SKM-1 treated with dmso at 0.1 percent for 144 hours (cell line): ENCODE measurements at regions not wholly inside any gene's neighbourhood (a gene's known extent, or its start where the extent isn't known, plus 50 kb on each side); places are given as distances from the start of the nearest gene placed in this dataset.
"Not testable (repeated sequence)": the region's sequence is repeated elsewhere in the genome, so short reads cannot be mapped to it uniquely, and the experiment has no call there.

Experiments
- DNase-seq: peaks from one replicate; lab custom pipeline; 2025; ENCODE audit not compliant: unreplicated experiment; lab: John Stamatoyannopoulos, UW

DNA sequence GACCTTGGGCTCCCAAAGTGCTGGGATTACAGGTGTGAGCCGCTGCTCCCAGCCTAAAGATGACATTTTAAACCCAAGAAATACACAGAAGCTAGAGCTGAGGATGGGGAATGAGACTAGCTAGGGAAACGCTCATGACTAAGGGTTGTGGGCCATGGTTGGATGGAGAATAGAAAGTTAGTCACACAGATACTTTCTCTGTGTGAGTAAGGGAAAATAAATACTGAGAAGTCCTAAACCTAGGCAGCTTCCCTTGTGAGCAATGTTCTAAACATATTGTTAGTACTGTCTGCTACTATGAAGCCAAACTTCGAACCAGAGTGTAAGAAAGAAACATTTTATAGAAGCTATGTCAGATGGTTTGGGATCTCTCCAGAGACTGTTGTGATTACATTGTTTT, 304.8 kb upstream of the STAC start:
- no peak for DNase-seq

DNA sequence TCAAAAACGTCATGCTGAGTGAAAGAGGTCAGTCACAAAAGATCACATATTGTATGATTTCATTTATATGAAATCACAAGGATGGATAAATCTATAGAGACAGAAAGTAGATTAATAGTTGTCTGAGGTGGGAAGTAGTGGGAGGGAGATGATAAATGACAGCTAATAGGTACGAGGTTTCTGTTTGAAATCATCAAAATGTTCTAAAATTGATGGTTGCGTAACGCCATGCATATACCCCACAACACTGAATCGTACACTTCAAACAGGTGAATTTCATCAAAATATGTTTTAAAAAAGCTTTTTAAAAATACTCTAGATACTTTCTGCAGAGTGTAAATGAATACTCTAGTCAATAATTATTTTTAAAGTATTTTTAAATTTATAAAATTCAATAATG, 303.0 kb upstream of the STAC start:
- DNase-seq = no peak

DNA sequence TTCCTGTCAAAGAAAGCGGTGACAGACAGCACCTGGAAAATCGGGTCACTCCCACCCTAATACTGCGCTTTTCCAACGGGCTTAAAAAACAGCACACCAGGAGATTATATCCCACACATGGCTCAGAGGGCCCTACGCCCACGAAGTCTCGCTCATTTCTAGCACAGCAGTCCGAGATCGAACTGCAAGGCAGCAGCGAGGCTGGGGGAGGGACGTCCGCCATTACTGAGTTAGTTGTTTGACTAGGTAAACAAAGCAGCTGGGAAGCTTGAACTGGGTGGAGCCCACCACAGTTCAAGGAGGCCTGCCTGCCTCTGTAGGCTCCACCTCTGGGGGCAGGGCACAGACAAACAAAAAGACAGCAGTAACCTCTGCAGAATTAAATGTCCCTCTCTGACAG, 297.3 kb upstream of the STAC start:
- DNase-seq = not testable (repeated sequence)

DNA sequence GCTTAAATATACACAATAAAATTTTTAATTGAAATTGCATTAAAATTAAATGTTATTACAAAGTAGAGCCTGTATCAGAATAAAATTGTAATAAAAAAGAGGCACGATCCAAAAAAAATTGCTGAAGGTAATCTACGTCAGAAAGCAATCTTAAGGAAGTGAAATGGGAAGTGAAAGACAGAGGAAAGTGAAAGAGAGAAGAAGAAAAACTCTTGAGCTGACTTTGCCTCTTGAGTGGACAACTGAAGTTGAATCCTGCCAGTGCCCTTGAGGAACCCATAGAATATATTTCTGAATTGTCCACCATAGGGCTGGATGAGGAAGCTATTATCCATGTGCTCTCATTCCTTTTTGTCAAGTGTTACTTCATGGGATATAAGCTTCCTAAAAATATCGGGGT, 285.1 kb upstream of the STAC start:
- DNase-seq = peak; percentile 3

DNA sequence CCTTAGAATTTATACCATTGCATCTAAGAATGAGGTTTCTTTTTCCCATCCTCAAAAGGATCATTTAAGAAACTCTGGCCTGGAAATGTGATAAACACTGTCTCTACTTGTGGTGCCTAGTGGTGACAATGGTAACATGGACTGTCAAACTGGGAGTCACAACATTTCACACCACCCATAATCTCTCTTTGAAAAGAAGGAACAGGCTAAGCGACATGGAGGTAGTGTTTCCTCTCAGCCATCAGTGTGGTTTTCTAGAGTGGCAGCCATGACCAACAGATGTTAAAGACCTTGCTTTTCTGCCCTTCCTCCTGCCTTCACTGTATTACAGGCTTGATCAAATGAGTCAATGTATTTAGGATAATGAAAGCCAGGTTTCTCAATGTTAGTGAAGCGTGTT, 283.1 kb upstream of the STAC start:
- DNase-seq = no peak

DNA sequence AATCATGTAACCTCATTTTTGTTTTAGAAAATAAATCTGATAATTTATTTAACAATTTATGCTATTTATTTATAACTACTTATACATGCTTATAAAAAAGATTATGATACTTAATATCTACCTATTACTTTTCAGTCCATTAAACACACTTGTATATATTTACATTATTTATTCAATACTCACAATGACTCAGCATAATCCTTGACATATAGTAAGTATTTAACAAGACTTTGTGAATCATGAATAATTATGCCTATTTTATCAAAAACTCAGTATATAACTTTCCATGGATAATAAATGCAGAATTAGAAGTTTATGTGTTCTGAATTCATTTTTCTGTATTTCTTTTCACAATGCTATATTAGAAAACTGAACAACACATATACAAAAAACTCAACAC, 266.0 kb upstream of the STAC start:
- DNase-seq = no peak

DNA sequence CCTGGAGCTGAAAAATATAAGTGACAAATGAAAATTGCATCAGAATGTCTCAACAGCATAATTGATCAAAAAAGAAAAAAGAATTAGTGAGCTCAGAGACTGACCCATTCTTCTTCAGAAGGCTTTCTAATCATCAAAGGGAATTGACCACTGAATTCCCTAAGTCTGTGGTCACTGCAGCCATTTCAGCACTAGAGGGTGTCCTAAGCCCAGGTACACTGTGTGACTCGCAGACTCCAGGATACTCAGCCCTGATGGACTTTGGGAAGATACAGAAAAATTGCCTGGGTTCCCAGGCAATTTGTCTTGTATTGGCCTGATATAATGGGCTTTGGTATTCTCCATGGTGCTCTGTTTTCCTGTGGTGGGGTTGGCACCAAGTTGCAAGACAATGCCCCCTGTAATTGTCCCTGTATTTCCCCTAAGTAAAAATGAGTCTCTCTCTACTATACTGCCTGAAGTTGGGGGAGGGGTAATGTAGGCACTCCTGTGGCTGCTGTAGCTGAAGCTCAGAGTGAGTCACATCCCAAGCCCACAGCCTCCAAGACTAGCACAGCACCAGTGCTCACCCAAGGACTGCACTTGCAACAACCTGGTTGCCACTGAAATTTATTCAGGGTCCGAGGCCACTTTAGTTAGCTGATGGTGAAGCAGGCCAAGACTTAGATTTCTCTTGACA, 256.0 kb upstream of the STAC start:
- no peak for DNase-seq

DNA sequence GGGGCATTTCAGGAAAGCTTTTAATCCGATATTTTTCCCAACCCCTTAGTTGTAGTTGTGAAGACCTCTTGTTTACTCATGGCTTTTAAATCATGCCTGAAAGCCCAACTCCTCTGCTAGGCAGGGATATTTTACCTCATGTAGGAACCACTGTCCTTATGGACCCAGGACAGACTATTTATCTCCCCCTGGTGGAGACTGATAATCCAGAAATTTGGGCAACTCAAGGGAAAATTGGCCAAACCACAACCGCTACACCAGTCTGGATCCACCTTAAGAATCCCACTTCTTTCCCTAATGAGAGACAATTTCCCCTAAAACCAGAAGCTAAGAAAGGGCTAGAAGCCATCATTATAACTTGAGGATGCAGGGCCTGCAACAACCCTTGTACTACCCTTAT, 248.1 kb upstream of the STAC start:
- no peak for DNase-seq

DNA sequence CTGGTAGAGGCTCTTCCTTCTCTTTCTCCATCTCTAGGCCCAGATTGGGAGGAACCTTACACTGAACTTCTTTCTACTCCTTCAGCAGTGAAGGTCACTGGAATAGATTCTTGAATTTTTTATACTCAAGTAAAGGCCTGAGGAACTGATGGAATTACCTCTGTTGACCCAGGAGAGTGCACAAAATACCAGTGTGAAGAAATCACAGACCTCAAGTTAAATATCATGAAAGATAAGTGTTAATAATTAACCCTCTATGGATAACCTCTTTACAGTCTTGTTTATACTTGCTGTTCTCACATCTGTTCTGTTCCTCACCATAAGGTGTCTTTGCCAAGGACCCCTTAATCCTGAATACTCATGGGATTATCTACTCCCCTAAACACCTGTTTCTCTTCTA, 244.4 kb upstream of the STAC start:
- no peak for DNase-seq

DNA sequence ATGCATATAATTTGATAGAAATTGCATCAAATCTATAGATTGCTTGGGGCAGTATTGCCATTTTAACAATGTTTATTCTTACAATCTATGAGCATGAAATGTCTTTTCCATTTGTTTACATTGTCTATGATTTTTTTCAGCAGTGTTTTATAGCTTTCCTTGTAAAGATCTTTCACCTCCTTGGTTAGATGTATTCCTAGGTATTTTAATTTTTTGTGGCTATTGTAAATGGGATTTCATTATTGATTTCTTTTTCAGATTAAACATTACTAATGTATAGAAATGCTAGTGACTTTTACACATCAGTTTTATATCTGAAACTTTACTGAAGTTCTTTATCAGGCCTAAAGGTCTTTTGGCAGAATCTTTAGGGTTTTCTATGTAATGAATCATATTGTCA, 237.6 kb upstream of the STAC start:
- DNase-seq = no peak

DNA sequence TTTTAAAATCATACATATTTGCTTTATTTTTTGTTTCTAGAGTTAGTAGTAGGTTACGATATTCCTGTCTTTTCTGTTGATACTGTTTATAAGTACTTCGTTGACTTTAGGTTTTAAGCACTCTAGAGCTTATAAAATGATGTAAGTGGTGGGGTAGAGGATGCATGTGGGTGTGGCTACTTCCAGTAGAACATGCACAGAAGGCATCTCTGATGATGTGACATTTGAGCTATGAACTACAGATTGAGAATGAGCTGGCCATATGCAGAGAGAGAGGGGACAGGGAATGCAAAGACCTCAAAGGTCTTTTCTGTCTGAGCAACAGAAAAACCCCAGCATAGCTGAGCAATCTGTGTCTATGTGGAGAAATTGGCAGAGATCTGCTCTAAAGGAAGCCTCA, 233.9 kb upstream of the STAC start:
- DNase-seq = no peak

DNA sequence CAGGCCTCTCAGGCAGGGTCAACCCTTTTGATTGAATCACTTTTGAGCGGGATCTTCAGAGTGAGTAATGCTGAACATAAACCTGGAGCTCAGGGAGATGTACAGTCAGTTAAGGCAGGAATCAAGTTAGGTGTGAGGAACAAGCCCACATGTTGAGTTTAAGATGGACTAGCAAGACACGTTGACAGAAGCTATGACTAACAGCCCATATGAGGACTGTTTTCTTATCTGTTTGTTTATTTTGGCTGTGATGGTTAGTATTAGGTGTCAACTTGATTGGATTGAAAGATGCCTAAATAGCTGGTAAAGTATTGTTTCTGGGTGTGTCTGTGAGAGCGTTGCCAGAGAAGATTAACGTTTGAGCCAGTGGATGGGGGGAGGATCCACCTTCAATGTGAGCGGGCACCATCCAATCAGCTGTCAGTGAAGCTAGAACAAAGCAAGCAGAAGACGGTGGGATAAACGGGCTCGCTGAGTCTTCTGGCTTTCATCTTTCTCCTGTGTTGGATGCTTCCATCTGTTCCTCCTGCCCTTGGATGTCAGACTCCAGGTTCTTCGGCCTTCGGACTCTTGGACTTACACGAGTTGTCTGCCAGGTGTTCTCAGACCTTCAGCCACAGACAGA, 232.3 kb upstream of the STAC start:
- DNase-seq = no peak

DNA sequence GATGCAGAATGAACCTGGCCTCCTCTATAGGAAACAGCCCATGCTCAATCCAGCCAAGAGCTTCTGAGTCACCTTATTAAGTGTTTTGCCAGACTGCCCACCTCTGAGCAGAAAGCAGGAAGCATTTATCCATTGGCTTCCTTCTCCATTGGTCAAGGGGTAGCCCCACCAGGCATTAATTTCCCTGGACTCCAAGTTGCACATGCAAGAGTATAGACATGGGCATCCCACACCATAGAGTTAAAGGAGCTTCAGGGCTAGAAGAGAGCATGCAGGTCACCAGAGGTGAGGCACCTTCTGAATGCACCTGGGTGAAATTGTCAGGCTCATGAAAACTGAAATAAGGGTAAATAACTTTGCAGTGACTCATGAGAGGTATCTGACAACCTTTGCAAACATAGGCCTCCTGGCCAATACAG, 230.8 kb upstream of the STAC start:
- DNase-seq = no peak

DNA sequence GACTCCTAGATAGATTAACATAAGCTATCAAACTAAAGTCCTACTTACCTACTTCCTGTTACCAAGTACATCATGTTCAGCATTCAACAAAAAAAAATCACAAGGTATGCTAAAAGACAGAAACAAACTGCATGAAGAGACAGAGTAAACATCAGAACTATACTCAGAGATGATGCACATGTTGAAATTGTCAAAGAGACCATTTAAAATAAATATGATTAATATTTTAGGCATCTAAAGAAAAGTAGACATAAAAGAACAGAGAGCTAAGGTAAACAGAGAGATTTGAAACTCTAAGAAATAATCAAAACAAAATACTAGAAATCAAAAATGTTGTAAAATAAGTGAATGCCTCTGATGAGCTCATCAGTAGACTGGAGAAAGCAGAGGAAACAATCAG, 224.8 kb upstream of the STAC start:
- no peak for DNase-seq

DNA sequence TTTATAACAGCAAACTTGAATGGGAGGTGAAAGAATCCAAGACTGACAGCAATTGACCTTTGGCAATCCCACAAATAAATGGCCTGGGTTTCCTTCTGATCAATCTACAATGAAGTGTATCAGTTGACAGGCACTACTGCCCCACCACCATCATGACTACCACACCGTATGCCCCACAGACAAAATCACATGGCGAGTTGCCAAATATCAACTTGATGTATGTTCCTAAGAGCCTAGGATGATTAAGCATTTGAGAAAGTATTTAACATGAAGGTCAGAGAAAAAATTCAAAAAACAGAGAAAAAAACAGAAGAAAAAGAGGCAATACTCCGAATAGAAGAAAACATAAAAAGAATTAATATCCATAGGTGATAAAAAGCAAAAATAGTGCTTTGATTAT, 215.9 kb upstream of the STAC start:
- DNase-seq = no peak

DNA sequence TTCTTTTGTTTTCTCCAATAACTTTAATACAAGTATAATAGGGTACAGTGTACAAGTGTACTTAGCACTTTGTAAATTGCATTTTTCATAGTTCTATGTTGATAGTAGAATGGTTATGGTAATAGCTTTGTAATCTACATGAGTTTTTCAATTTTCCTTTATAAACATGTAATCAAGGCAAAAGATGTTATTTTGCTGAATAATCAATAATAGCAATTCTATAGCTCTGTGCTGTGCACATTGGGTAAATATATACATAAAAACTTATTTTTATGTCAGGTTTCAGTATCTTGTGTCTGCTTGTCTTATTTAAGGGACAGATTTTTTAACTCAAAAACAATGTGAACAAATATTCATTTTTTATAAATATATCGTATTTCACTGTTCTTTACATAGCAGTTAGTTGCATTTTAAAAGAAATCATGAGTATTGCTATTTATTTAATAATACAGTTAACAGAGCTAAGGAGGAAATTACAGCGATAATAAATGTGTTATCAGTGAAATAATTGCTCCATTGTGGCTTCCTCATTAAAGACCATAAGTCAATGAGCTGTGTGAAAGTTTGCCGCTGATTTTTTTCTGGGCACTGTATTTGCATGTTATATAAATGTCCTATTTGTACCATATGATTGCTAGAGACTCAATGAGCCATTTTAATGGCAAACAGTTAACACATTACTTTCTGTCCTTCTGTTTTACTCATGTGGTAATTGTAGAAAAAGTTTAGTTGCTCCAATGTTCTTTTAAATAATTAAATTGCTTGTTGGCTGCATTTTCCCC, 214.6 kb upstream of the STAC start:
- no peak for DNase-seq

DNA sequence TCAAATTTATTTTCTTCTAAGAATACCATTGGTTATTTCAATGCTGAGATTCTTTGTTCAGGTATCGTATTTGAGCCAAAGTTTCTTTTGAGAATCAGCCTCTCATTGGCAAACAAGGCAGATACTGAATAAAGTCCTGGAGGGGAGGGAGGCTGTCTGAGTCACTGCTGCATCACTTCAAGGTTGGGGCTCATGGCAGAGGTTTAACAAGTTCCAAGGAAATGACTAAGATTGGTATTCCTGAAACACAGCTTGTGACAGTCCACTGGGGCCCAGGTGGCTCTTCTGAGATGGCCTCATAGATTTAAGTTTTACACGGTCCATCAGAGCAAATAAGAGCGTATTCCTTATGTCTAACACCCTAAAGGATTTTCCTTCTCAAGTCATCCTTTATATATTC, 213.8 kb upstream of the STAC start:
- DNase-seq = no peak

DNA sequence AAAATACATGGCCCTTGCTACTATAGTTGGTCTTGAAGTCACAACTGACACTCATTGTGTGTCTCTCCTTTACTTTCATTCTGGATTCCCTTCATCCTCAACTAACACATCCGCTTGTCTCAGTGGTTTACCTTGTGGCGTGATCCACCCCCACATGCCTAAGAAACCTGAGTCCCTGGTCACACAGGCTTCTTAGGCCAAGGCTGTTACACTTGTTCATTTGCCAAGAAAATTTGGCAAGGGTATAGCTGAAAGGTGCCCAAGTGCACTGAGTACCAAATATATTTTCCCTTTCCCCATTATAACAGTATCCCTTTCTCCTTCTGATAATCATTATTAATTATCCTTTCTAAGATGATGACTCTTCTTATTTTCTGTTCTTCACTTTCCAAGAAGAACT, 207.6 kb upstream of the STAC start:
- no peak for DNase-seq

DNA sequence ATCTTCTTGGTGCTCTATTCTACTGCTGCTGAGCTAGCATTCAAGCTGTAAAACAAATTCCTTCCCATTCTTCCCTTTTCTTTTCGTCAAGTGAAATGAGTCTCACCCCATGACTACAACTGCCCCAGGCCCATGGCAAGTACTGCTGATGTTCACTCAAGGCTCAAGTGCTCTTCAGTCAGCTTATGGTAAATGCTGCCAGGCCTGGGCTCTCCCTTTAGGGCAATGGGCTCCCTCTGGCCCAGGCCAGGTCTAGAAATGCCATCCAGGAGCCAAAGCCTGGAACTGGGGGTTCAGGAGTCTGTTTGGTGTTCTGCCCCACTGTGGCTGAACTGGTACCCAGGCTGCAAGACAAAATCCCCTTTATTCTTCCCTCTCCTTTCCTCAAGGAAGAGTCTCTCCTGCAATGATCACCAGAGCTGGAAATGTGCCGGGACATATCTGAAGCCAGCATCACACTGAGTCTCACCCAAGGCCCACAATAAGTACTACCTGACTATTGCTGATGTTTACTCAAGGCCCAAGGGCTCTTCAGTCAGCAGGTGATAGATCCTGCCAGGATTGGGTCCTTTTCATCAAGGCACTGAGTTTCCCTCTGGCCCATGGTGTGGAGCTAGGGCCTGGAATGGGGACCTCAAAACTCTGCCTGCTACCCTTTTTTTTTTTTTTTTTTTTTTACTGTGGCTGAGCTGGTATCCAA, 205.0 kb upstream of the STAC start:
- no peak for DNase-seq

DNA sequence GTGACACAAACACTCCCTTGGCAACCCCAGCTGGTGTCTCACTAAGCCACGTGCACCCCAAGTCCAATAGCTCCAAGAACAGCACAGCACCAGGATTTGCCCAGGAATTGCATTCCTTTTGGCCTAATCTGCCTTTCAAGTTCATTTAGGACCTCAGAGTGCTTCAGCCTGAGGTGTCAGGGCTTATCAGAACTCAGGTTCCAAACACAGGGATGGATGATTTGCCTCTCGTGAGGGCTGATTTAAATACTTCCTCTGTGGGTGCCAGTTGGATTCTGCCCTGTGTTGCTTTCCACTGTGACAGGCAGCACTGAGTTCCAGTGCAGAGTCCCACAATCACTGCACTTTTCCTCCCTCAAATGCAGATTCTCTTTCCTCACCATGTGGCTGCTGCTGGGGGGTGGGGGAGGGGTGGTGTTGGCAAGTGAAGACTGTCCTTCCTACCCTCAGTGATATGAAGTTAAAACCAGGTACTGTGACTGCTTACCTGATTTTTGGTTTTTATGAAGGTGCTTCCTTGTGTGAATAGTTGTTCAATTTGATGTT, 204.3 kb upstream of the STAC start:
- no peak for DNase-seq

DNA sequence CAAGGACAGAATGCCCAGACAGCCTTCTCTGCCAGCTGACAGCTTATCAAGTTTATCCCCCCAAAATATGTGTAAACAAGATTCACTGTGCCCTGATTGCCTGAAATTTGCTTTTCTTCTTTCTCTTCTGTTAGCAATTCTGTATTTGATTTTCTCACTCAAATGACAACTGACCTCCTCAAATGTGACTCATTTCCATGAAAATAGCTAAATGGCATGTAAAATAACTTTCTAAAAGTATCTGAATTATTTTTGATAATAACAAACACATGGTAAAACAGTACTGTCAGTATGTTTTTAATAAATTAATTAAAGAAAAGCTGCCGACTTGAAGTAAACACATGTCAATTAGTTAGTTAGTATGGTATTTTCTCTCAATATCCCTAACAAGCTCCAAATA, 202.3 kb upstream of the STAC start:
- no peak for DNase-seq

DNA sequence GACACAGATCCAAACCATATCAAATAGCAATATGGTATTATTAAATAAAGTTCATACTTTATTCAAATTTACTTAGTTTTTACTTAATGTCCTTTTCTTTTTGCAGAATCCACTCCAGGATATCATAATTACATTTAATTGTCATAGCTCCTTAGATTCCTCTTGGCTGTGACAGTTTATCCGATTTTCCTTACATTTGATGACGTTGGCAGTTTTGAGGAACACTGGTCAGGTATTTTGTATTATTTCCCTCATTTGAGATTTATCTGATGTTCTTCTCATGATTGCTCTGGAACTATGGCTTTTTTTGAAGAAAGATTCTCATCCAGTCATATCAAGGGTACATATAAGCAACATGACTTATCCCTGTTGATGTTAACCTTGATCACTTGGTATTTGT, 198.3 kb upstream of the STAC start:
- no peak for DNase-seq
